ENCODE measurements at regions not wholly inside any gene's neighbourhood (a gene's known extent, or its start where the extent isn't known, plus 50 kb on each side); places are given as distances from the start of the nearest gene placed in this dataset.

- TF ChIP-seq, protein P1, sequence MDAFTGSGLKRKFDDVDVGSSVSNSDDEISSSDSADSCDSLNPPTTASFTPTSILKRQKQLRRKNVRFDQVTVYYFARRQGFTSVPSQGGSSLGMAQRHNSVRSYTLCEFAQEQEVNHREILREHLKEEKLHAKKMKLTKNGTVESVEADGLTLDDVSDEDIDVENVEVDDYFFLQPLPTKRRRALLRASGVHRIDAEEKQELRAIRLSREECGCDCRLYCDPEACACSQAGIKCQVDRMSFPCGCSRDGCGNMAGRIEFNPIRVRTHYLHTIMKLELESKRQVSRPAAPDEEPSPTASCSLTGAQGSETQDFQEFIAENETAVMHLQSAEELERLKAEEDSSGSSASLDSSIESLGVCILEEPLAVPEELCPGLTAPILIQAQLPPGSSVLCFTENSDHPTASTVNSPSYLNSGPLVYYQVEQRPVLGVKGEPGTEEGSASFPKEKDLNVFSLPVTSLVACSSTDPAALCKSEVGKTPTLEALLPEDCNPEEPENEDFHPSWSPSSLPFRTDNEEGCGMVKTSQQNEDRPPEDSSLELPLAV (CRISPR knock-in tag; conservative IDR thresholded peaks at IDR 0.05; ENCODE audit: low read depth), result no peak
- no peak for TF ChIP-seq ZSCAN31 (CRISPR knock-in tag; IDR thresholded peaks at IDR 0.05; ENCODE audit: low read depth)
- no peak for TF ChIP-seq ZNF549 (CRISPR knock-in tag; IDR thresholded peaks at IDR 0.05)
- no peak for TF ChIP-seq EED (CRISPR knock-in tag; IDR thresholded peaks at IDR 0.05)
- TF ChIP-seq XRCC5 (optimal IDR thresholded peaks at IDR 0.05; ENCODE audit: low read length), result no peak
- TF ChIP-seq PRPF4 (IDR thresholded peaks at IDR 0.05; ENCODE audit: low read depth, low read length, poor library complexity, severe bottlenecking), result no peak
- TF ChIP-seq ZNF441 (CRISPR knock-in tag; IDR thresholded peaks at IDR 0.05; ENCODE audit: borderline replicate concordance), result 0 out of 2 replicates have a peak, but pooled peaks have one; percentile 3
- TF ChIP-seq, protein P2, sequence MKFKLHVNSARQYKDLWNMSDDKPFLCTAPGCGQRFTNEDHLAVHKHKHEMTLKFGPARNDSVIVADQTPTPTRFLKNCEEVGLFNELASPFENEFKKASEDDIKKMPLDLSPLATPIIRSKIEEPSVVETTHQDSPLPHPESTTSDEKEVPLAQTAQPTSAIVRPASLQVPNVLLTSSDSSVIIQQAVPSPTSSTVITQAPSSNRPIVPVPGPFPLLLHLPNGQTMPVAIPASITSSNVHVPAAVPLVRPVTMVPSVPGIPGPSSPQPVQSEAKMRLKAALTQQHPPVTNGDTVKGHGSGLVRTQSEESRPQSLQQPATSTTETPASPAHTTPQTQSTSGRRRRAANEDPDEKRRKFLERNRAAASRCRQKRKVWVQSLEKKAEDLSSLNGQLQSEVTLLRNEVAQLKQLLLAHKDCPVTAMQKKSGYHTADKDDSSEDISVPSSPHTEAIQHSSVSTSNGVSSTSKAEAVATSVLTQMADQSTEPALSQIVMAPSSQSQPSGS (CRISPR knock-in tag; IDR thresholded peaks at IDR 0.05), result no peak
- TF ChIP-seq ZNF619 (CRISPR knock-in tag; IDR thresholded peaks at IDR 0.05), result no peak
- TF ChIP-seq JUN (CRISPR knock-in tag; IDR thresholded peaks at IDR 0.05), result 0 out of 2 replicates have a peak, but pooled peaks have one; percentile 8
- no peak for TF ChIP-seq ZNF646 (CRISPR knock-in tag; IDR thresholded peaks at IDR 0.05)
- TF ChIP-seq SOX5 (CRISPR knock-in tag; IDR thresholded peaks at IDR 0.05; ENCODE audit: borderline replicate concordance), result no peak
- 0 out of 2 replicates have a peak, but pooled peaks have one; percentile 67 for TF ChIP-seq HDAC6 (IDR thresholded peaks at IDR 0.05; ENCODE audit: low read depth, low read length)
- TF ChIP-seq, protein P3, sequence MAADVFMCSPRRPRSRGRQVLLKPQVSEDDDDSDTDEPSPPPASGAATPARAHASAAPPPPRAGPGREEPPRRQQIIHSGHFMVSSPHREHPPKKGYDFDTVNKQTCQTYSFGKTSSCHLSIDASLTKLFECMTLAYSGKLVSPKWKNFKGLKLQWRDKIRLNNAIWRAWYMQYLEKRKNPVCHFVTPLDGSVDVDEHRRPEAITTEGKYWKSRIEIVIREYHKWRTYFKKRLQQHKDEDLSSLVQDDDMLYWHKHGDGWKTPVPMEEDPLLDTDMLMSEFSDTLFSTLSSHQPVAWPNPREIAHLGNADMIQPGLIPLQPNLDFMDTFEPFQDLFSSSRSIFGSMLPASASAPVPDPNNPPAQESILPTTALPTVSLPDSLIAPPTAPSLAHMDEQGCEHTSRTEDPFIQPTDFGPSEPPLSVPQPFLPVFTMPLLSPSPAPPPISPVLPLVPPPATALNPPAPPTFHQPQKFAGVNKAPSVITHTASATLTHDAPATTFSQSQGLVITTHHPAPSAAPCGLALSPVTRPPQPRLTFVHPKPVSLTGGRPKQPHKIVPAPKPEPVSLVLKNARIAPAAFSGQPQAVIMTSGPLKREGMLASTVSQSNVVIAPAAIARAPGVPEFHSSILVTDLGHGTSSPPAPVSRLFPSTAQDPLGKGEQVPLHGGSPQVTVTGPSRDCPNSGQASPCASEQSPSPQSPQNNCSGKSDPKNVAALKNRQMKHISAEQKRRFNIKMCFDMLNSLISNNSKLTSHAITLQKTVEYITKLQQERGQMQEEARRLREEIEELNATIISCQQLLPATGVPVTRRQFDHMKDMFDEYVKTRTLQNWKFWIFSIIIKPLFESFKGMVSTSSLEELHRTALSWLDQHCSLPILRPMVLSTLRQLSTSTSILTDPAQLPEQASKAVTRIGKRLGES (CRISPR knock-in tag; IDR thresholded peaks at IDR 0.05; ENCODE audit: borderline replicate concordance), result no peak
- no peak for TF ChIP-seq MXD4 (CRISPR knock-in tag; IDR thresholded peaks at IDR 0.05)
- peak; percentile 54 for TF ChIP-seq KDM5A (IDR thresholded peaks at IDR 0.05; ENCODE audit: borderline replicate concordance, low read length)
- TF ChIP-seq CENPX (CRISPR knock-in tag; IDR thresholded peaks at IDR 0.05), result no peak
- no peak for TF ChIP-seq ZNF510 (CRISPR knock-in tag; IDR thresholded peaks at IDR 0.05; ENCODE audit: low read depth)
- 0 out of 2 replicates have a peak, but pooled peaks have one; percentile 1 for TF ChIP-seq ZNF124 (CRISPR knock-in tag; IDR thresholded peaks at IDR 0.05)
These were observed 52.0 kb upstream of the EML4 start (continued) for GRCh38 chr2:42117182-42117579.

Measured in HepG2 (cell line).